NCI-H1417 treated with DMSO at 0.1 percent for 48 hours (cell line): ENCODE measurements at regions not wholly inside any gene's neighbourhood (a gene's known extent, or its start where the extent isn't known, plus 50 kb on each side); places are given as distances from the start of the nearest gene placed in this dataset.

Experiments
- DNase-seq: peaks from one replicate; lab custom pipeline; 2025; lab: John Stamatoyannopoulos, UW

DNA sequence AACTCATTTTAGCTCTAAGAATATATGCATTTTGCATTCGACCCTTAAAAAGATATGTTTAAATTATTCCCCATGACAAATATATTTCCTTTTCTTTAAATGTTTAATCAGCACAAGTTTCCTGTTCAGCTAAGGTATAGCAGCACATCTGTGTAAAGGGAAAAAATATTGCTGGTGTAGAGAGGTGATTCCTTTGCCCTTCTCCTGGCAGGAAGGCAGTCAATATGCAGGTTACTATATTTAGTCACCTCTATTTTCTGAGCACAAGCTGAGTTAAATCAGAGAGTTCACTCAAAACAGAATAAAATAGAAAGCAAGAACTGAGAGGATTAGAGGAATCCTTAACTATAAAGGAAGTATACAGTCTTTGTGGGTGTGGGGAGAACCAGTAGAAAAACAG, 274.4 kb upstream of the PCSK5 start:
- no peak for DNase-seq

DNA sequence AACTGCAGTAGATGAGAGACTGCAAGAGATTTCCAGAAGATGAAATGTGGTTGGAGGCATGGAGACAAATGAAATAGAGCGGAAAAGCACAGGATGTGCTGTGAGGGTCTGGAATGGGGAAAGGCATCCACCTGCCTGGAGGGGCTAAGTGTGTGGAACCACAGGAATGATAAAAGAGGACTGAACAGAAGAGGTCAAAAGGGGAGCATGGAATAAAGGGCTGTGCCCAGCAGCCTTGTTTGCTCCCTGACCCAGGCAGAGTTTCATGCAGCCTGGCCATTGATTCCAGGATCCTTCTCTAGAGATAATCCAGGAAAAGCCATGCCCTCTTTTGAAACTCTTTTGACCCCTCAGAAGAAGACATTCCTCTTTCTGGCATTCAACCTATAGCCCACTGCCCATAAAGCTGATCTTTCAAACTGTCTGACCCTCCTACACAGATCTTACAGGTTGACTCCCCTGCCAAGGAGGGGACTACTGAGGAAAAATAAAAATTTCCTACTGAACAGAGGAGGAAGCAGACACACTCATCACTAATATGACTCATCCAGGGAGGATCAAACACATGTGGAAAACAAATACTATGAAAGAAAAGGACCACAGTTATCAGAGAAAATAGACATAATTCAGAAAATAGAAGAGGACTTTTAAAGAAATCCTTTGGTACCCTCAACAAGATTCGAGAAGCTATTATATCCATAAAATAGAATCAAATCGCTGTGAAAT, 273.5 kb upstream of the PCSK5 start:
- no peak for DNase-seq

DNA sequence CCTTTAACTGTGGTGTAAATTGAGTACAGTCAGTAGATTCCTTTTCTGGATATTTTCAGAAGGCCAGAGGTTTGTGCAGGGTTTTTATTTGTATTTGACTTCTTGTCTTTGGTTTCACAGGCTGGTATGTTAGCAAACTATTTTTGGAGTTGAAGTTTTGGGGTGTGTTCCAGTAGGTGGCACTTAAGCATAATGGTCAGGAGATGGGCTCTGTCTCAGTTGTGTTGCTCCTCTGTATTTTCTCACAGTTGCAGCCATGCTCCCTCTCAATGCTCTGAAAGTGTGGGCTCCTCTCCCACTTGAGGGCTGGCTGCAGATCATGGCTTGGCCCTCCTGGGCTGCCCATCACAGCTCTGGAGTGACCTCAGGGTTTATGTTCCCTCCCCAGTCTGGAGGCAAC, 267.0 kb upstream of the PCSK5 start:
- DNase-seq: no peak

DNA sequence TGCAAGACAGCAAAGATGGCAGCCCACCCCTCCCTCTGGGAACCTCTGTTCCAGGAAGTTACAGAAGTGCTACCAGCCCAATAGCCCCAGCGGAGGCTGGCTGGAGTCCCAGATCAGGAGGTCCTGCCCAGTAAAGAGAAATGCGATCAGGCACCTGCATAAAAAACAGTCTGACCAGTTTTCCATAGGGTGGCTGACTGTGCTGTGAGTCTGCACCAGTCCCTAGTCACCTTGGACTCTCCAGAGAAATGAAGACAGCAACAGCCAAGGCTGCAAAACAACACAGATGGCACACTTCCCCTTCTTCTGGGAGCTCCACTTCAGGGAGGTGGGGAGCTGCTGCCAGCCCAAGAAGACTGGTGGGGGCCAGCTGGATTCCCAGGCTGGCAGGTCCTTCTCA, 265.5 kb upstream of the PCSK5 start:
- no peak for DNase-seq

DNA sequence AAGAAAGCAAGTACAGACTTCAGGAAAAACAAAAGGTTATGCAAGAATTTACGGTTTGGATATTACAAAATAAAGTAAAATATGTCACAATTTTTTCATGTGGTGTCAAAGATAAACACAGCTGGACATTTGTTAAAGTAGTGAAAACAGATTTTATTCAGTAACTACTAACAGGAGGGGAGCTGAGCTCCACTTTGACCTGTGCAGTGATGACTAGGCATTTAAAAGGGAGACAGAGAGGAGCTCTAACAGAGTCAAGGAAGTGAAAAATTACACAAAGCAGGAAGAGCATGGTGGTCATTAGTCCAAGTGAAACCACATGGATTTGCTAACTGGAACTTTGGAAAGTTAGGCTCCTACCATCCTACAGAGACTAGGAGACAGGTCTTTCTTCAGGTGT, 263.6 kb upstream of the PCSK5 start:
- DNase-seq: no peak

DNA sequence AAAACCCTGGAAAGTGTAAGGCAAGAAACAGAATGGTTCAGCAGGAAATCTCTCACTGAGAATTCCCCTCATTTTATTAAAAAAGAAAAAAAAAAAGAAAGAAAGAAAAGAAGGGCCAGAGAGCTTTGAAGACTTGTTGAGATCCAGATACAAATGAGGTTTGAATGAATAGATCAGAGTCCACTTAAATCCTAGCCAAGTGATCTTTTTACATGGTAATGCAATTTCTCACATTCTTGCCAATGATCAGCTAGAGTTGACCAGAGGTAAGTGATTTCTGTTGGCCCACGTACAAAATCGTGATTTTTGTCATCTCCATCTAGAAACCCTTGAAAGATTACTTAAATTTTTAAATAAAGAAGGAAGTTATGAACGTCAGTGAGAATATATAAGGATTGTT, 261.5 kb upstream of the PCSK5 start:
- DNase-seq: no peak

DNA sequence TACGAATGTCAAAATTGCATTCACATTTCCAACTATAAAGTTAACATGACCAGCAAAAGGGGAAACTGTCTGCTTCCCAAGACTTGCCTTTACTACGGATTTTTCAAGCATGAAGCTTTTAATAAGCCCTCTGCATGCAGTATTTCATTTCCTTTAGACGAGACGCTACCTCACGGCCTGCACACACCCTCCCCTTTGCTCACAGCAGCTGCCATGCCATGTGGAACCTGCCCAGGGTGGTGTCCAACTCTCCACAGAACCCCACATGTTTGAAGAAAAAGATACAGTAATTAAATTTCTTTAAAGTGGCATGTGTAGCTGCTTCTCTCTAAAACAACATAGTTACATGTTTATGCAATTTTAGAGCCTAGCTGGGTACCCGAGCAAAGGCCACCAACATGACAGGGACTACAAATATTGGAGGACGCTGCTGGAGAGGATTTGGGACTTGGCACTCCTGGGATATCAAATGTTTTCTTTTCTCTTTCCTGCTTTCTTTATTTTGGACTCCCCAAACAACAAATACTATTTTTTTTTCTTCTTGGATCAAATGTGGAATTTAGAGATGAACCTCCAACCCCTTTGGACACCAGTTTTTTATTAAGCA, 256.9 kb upstream of the PCSK5 start:
- DNase-seq: no peak

DNA sequence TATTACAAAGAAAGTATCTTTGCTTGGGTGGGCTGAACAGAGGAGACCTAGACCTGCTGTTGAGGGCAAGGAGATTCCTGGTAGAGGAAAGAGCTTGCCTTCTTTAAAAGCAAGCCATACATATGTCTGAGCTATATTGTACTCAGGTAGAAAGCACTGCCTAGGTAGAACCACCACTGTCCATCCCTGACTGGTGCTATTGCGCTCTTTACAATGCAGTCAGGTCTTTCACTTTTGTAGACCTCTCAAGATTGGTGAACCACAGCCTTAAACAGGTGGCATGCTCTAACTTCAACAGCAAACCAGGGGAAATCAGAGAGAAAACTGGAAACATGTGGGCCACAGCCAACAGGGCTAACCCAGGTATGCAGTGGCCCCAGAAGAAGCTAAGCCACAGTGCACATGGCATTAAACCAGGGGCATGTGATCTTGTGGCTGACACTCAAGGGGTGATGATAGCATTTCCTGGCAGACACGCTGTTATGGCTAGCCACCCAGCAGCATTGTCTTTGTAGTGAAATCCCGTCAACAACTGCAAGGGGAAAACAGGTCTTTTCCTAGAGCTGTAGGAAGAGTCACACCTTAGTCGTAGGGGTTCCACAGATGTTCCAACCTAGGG, 253.9 kb upstream of the PCSK5 start:
- no peak for DNase-seq

DNA sequence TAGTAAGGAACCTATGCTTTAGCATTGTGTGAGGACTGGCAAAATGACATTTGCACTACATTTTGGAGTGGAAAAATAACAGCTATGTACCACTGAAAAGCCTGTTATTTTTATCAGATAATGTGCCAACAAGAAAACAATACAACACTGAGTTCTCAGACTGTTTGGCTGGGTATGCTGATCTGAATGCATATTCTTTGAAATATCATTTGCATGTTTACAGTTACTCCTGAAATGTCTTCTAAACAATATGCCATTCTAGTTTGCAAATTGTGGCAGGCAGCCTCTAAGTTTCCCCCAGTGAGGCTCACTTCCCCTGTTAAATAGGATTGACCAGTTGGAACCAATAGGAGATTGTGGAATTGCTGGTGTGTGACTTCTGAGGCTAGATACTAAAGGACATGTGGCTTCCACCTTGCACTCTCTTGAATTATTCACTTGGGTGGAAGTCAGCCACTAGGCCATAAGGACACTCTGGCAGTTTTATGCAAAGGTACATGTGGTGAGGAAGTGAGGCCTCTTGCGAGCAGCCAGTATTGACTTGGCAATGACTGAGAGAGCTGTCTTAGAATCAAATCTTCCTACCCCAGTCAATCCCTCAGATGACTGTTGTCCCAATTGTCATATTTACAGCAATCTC, 250.4 kb upstream of the PCSK5 start:
- no peak for DNase-seq

DNA sequence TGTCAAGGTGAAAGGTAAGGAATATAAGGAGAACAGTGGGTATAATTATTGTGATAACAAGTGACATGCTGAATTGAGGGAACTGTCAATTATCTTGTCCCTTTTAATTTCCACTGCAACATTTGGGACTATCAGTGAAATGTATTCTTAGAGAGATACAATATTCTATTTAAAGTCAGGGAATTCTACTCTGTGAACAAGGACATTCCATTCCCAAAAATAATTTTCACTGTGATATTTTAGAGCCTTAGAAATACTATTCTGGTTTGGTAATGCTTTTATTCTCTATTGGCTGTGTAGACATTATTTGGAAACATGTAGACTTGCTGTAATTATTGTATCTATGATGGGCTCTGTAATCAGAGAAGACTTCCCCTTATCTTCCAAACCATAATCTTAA, 248.0 kb upstream of the PCSK5 start:
- no peak for DNase-seq

DNA sequence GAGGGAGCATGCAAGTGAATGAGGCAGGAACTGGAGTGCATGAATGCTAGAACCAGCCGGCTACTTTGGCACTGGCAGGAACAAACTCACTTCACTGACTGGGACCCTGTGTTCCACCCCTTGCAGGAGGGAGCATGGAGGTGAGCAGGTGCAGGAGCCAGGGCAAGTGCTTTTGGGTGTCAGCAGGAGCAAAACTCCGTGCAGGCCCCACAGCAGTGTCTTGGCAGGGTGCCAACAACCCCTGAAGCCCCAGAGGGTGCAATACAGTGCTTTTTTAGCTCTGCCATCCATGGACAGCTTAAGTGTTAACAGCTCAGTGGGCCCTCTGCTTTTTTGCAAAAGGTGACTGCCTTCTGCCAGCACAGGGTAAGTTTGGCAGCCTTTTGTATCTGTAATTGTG, 245.8 kb upstream of the PCSK5 start:
- no peak for DNase-seq

DNA sequence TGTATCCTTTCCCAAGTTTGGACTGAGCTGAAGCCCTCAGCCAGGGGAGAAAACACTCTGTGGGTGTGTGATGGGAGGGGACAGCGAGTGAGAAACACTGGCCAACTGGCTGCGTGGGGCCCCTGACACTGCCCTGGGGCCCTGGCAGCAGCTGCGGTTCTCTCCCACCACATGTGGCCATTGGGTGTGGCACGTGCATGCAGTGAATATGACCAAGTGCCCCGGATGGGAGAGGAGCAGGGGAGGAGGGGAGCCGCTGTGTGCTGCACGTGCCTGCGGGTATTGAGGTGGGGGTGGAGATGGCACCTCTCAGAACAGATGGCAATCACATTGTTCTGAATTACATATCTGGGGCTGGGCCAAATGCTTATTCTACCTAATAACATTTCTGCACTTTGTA, 242.4 kb upstream of the PCSK5 start:
- DNase-seq: no peak

DNA sequence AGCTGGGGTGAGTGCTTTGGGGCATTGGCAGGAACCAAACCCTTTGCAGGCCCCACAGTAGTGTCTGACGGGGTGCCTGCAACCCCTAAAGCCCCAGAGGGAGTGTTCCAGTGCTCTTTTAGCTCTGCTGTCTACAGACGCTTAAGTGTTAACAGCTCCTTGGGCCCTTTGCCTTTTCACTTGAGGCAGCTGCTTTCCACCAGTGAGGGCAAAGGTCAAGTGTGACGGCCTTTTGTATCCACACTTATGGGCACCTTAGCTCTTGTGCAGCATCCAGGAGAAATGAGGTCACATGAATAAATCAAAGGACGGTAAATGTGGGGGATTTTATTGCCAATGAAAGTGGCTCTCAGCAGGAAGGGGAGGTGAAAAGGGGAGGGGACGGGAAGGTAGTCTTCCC, 241.4 kb upstream of the PCSK5 start:
- no peak for DNase-seq

DNA sequence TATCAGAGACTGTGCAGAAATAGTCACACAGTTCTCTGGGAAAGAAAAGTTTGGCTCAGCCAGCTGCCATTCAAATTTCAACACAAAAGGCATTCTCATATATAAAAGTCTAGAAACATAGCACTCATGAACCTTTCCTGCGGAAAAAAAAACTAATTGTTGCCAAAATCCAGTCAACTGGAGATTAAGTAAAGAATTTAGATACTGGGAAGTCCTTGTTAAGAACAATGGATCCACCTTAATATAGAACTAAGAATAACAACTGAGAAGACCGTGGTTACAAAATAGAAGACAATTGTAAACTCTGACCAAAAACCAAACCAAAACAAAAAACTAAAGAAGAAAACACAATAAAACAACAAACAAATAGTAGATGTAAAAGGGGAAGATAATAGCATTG, 238.8 kb upstream of the PCSK5 start:
- no peak for DNase-seq

DNA sequence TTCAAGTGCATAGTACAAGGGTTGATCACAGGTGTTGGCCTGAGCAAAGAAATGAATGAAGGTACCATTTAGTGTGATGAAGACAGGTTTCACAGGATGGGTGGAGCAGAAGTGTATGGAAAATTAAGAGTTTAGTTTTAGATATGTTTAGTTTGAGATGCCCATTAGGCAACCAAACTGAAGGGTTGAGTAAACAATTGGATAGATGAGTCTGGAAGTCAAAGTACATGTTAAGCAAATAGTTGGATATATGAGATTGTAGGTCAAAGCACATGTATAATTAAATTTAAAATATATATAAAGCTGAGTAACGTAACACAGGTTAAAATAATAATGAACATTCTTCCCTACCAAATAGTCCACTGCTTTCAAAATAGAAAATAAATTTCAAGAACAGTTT, 237.1 kb upstream of the PCSK5 start:
- no peak for DNase-seq

DNA sequence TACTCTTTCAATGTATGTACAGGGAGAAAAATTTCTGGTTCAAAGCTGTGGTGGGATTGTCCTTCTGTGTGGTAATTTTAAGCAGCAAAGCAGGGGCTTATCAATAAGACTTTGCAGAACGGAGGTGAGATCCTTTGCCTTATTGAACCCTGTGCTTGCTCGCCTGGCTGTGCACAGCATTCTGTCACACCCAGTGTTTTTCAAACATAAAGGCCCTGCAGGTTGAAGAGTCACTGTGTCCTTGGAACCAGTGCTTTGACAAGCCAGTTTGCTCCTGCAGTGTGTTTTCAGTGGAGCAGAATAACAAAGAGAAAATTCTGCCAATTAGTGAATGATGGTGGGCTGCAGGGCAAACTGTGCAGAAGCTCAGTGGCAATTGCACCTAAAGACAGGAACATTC, 236.7 kb upstream of the PCSK5 start:
- DNase-seq: no peak

DNA sequence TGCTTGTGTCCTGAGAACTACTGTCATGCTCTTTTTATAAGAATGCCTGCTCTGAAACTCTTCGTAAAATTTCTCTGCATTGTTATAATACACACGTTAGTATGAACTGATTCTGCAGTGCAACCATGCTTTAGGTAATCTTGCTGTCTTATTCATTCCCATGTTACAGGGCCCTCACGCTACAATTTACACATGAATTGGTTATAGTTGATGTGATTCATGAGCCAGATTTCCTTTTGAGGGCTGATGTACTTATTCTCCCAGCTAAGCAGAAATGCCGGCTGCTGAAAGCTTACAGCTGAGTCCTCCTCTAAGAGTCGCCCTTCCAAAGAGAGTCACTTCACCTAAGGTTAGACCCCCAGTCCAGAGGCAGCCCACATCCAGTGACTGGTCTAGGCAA, 233.5 kb upstream of the PCSK5 start:
- no peak for DNase-seq

DNA sequence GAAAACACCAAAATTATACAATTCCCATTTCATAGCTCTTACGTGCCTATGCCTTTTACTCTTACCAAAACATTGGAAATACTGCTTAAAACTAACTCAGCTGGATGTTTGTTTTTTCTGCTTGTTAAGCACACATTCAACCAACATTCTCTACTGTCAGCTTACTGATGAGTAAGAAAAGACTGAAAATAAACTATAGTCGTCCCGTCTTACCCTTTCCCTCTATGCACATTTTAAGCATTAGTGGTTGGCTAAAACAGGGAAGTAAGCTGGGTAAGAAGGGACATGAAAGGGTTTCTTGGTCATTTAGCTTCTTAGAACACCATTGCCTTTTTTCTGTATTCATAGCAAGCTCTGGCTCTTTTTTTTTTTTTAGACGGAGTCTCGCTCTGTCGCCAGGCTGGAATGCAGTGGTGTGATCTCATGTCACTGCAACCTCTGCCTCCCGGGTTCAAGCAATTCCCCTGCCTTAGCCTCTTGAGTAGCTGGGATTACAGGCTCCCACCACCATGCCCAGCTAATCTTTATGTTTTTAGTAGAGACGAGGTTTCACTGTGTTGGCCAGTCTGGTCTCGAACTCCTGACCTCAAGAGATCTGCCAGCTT, 232.1 kb upstream of the PCSK5 start:
- no peak for DNase-seq

DNA sequence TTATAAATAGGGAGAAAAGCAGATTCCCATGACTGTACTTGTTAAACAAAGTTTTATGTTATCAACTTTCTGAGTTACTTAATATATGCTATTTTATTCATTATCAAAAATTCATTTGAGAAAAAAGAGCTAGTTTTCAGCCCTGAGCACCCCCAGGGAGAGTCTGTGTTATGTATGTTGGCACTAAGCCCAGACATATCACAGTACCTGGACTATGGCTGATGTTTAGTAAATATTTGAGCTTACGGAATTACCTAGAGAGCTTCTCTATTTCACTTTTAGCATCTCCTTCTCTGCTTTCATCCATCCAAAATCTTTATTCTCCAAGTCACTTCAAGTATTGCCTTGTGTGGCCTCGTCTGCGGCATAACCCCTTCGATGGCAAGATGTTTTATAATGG, 225.9 kb upstream of the PCSK5 start:
- DNase-seq: no peak

DNA sequence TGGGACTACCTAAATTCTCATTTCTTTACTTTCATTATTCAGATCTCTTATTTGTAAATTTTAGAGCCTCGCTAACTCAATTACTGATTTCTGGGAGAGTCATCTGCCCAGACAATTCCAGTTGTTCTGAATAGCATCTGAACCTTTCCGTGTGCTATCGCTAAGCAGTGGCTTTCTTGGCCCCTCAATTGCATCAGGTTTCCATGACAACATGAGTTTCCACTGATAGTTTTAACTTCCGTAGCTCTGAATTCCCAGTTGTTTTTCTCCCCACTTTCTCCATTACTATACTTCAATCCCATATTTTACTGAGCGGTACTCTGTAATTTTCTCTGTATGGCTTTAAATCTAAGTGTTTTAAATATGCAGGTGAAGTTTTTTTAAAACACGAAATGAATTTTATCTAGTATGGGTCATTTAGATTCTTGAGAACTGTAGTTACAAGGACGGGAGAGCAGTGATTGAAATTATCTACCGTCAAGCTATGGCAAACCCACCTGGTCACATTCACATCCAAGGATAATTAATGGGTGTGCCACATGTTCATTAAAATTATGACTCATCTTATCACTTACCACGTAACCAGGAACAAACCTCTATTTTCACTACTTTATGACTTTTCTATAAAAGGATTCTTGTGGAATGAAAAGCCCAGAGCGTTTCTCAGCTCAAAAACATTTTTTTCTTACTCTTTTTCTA, 223.5 kb upstream of the PCSK5 start:
- DNase-seq: no peak

DNA sequence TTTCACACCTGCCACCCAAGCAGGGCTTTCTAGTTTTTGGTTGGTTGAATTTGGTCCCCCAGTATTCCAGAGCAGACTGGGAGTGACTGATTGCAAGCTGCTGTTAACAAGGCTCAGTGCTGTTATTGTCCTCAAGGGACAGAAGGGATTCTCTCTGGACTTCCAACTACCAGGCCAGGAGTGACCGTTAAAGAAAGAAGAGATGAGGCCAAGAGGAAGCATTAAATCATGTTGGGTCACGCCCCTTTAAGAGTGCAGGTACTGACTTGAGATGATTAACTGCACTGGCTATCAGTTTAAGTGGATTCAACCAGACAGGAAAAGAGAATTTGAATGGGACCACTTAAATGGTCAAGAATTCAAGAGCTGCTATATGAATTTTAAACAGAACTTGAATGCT, 220.8 kb upstream of the PCSK5 start:
- no peak for DNase-seq

DNA sequence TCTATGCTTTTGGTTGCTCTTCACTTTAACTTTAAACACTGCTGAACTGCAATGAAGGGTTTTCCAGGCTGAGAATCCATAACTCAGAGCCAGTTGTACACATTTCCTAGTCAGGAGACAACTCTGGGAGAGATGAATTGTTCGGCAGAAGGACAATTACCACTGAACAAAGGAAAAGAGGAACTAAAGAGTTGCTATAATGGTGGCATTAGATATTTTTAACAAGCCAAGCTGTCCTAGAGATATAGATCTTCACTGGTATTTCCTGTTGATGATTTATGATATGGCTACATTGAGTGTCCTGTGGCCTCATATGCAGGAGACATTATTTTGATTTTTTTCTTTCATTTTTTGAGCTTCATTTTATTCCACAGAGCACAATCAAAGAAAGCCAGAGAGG, 219.1 kb upstream of the PCSK5 start:
- no peak for DNase-seq
